Stomach (tissue), 4 donors: ENCODE measurements at regions not wholly inside any gene's neighbourhood (a gene's known extent, or its start where the extent isn't known, plus 50 kb on each side); places are given as distances from the start of the nearest gene placed in this dataset.

Source experiments
- CTCF ChIP-seq, 7 experiments: fragments of 450-650 bp in 4 of 7; fragments of 200-600 bp in 3 of 7; sonication (generic) in 3 of 7; IDR thresholded peaks; one replicate each; pipeline ENCODE4 v1.5.1; 2016 to 2019; ENCODE audit warnings: antibody characterized with exemption in 7 of 7, control low read depth in 2 of 7, mild to moderate bottlenecking in 1 of 7
- POLR2A ChIP-seq, 4 donors: fragments of 450-650 bp; IDR thresholded peaks; one replicate each; pipeline ENCODE4 v1.6.1; 2016; ENCODE audit warnings: antibody characterized with exemption in 4 of 4, control low read depth in 2 of 4, mild to moderate bottlenecking in 1 of 4, moderate library complexity in 1 of 4
- POLR2AphosphoS5 ChIP-seq, 3 donors: sonication (generic); formaldehyde crosslinking; IDR thresholded peaks; one replicate each; pipeline ENCODE4 v1.6.1; 2016; ENCODE audit warnings: antibody characterized with exemption in 3 of 3

GRCh38 chr1:112852934-112853333 is 103.1 kb downstream of the SLC16A1 start:
- no peak for TF ChIP-seq CTCF (IDR thresholded peaks at IDR 0.05)
- TF ChIP-seq POLR2A (IDR thresholded peaks at IDR 0.05): no peak
- no peak for TF ChIP-seq POLR2AphosphoS5 (IDR thresholded peaks at IDR 0.05)
